NCI-H1417 (cell line): ENCODE measurements at regions not wholly inside any gene's neighbourhood (a gene's known extent, or its start where the extent isn't known, plus 50 kb on each side); places are given as distances from the start of the nearest gene placed in this dataset.
"Not testable (repeated sequence)": the region's sequence is repeated elsewhere in the genome, so short reads cannot be mapped to it uniquely, and the experiment has no call there.

Experiments
- DNase-seq, 3 experiments: peaks; one replicate each; lab custom pipeline; 2025; lab: John Stamatoyannopoulos, UW

GRCh38 chr6:144534180-144534579, 249.0 kb downstream of the UTRN start:
- no peak for DNase-seq

DNA sequence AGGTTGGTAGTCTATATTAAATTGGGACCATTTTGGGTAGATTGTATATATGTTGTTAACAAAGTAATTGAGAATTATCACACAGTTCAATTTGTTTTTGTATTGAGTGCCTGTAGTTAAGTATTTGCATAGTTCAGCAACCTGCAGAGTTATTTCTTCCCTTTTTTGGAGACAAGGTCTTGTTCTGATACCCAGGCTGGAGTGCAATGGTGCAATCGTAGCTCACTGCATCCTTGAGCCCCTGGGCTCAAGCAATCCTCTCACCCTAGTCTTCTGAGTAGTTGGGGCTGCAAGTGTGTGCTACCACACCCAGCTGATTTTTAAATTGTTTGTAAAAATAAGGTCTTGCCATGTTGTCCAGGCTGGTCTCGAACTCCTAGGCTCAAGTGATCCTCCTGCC, 250.5 kb downstream of the UTRN start:
- no peak for DNase-seq

DNA sequence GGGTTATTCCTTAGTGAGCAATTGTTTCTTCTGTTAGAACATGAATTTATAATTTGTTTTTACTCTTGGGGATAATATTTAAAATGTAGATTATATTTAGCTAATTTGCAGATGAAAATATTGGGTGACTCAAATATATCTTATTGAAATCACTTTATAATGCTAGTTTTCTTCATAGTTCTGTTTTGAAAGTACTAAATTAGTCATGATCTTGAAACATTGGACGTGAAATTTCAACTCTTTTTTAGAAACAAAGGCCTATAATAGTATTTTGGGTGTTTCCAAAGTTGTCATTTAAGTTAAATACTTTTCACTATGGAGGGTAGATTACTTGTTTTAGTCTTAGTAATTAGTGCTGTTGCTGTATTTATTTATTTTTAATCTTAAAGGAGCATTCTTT, 250.9 kb downstream of the UTRN start:
- DNase-seq = no peak

- peak in 1 of 3 experiments; percentile 21 for DNase-seq
Observed at GRCh38 chr6:144543006-144543871, 258.1 kb downstream of the UTRN start.

- DNase-seq = no peak
Observed at GRCh38 chr6:144544266-144544830, 259.2 kb downstream of the UTRN start.

DNA sequence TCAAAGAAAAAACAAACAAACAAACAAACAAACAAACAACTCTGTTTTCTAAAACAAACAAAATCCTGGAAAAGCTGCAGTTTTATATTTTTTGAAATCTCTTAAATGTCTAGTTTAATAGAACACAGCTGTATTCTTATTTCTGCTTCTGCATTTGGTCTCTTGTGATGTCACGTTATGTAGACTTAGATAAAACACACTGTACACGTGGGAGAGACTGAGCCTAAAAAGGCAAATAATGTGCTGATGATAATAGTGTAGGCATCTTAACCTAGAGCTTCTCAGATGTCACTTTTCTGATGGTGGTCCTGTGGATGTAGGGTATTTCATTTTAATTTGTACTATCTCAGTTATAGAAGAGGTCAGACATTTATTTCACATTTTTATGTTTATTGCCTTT, 261.7 kb downstream of the UTRN start:
- no peak for DNase-seq

DNA sequence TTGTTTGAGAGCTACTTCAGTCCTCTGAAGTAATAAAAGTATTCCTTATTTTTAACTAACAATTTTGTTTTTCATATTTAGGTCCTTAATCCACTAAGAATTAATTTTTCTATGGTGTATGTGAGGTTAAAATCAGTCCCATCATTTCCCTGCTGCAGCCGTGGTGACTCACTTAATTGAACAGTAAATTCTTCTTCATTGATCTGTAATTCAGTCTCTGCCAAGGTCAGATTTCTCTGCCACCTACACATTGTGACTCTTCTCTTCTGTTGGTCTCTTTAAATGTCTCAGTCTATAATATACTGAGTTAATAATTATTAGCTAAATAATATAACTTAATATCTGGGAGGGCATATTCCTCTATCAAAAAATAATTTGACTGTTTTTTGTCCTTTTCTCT, 262.3 kb downstream of the UTRN start:
- DNase-seq = no peak

DNA sequence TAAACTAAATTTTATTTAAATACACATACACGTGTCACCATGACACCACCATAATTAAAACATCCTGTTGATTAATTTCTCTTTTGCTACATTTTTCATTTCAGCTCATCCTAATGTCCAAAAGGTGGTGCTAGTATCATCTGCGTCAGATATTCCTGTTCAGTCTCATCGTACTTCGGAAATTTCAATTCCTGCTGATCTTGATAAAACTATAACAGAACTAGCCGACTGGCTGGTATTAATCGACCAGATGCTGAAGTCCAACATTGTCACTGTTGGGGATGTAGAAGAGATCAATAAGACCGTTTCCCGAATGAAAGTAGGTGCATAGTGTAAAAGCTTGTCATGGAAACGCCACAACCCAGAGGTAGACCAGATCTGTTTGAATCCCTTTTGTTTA, 263.4 kb downstream of the UTRN start:
- peak in 1 of 3 experiments; percentile 19 for DNase-seq

- DNase-seq = no peak
Observed at GRCh38 chr6:144549837-144550747, 265.0 kb downstream of the UTRN start.

- no peak for DNase-seq
Observed at GRCh38 chr6:144551339-144551738, 266.2 kb downstream of the UTRN start.

- DNase-seq = no peak
Observed at GRCh38 chr6:144555066-144555465, 269.9 kb downstream of the UTRN start.

DNA sequence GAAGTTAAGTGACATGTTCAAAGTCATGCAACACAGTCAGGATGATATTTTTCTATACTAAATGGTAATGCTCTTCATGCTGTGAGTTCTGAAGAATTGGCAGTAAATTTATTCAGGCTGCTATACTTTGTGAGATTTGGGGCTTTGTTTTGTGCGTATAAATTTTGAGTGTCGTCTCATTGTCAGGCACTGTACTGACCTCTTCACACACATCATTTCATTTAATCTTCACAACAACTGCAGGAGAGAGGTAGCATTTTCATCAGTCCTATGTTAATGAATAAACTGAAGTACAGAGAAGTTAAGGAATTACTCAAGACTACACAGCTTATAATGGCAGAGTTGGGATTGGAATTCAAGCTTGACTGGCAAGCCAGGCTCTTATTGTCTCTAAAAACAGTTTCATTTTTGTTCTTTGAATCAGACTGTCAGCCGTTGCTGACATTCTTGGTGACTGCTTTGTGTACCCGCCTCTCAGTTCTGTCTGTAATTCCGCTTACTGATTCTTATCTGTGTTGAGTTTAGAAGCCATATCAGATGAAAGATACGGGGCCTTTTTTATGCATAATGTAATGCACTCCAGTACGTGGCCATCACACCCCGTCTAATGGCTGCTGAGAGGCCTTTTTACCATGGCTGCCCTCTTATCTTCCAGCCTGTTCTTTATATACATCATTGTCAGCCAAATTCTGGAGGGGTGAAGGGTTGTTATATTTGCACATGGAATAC, 274.9 kb downstream of the UTRN start:
- peak in 1 of 3 experiments; percentile 41 for DNase-seq

- DNase-seq = no peak
Observed at GRCh38 chr6:144561455-144562043, 276.4 kb downstream of the UTRN start.

GRCh38 chr6:144564202-144564601, 279.1 kb downstream of the UTRN start:
- DNase-seq = peak in 1 of 3 experiments; percentile 27

DNA sequence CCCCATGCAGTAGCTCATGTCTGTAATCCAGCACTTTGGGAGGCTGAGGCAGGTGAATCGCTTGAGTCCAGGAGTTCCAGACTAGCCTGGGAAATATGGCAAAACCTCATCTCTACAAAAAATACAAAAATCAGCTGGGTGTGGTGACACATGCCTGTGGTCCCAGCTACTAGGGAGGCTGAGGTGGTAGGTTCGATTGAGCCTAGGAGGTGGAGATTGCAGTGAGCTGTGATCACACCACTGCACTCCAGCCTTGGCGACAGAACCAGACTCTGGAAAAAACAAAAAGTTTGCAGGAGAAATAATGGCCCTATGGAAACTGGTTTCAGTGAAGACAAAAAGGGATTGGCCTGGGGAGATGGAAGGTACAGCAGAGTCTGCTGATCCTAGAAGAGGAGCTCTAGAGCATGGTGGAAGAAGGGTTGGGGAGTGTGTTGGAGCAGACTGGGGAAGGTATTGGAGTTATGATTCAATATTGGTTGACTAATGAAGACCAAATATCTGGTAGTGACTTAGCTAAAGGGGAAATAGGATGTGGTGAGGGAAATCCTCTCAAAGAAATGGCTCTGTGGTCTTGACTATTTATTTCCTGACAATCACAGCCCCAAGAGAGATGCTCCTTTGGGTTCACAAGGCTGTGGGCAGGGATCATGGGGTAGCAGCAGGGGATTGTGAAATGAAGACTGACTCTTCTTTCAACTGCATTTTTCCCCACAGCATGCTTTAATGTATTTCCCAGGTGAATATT, 281.9 kb downstream of the UTRN start:
- DNase-seq = no peak

GRCh38 chr6:144568241-144568640, 283.1 kb downstream of the UTRN start:
- DNase-seq = no peak

DNA sequence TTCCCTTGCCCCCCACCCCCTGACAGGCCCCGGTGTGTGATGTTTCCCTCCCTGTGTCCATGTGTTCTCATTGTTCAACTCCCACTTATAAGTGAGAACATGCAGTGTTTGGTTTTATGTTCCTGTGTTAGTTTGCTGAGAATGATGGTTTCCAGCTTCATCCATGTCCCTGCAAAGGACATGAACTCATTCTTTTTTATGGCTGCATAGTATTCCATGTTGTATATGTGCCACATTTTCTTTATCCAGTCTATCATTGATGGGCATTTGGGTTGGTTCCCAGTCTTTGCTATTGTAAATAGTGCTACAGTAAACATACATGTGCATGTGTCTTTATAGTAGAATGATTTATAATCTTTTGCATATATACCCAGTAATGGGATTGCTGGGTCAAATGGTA, 287.4 kb downstream of the UTRN start:
- DNase-seq = not testable (repeated sequence)

DNA sequence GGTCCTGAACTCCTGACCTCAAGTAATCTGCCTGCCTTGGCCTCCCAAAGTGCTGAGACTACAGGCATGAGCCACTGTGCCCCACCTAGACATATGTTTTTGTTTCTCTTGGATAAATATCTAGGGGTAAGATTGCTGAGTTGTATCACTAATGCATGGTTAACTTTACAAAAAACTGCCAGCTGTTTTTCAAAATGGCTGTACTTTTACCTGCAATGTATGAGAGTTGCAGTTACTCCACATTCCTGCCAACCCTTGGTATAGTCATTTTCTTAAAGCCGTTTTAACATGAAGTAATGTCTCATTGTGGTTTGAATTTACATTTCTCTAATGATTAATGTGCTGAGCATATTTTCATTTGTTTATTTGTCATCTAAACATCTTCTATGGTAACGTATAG, 289.7 kb downstream of the UTRN start:
- DNase-seq = no peak

DNA sequence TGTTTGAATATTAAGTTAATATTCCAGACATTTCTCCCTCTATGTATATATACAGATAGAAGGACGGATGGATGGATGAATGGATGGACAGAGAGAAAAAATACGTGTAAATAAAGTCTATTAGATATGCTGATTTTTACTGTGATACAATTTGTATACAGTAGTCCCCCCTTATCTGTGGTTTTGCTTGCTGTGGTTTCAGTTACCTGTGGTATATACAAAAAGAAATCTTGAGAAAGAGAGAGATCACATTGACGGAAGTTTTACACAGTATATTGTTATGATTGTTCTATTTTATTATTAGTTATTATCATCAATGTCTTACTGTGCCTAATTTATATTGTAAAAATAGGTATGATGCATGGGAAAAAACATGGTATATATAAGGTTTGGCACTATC, 290.2 kb downstream of the UTRN start:
- no peak for DNase-seq

DNA sequence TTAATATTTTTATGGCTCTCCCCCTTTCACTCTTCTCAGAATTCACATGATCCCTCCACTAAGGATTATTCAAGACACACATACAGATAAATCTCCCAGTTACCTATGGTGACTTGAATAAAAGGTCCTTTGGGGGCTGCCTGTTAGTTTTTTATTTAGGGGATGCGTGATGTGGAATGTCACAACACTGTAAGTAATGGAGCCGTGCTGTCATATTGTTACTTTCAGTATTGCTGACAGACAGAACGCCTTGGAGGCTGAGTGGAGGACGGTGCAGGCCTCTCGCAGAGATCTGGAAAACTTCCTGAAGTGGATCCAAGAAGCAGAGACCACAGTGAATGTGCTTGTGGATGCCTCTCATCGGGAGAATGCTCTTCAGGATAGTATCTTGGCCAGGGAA, 291.7 kb downstream of the UTRN start:
- no peak for DNase-seq
